GM12878 (cell line): ENCODE measurements at regions not wholly inside any gene's neighbourhood (a gene's known extent, or its start where the extent isn't known, plus 50 kb on each side); places are given as distances from the start of the nearest gene placed in this dataset.

Source experiments
- CTCF ChIP-seq, 3 experiments: IDR thresholded peaks in 2 of 3; conservative IDR thresholded peaks in 1 of 3; 2 replicates each; pipeline ENCODE4 v1.5.1; 2011; ENCODE audit warnings: low read depth in 3 of 3, low read length in 3 of 3, mild to moderate bottlenecking in 3 of 3, control low read depth in 2 of 3, moderate library complexity in 2 of 3, inconsistent platforms in 1 of 3, mixed read lengths in 1 of 3; ENCODE audit not compliant: control insufficient read depth in 2 of 3, insufficient read depth in 1 of 3; ENCODE audit errors: extremely low read depth in 1 of 3
- POLR2AphosphoS5 ChIP-seq: IDR thresholded peaks from 2 replicates; pipeline ENCODE4 v1.6.1; 2011; ENCODE audit warnings: mild to moderate bottlenecking, low read length, inconsistent platforms
- ZZZ3 ChIP-seq: IDR thresholded peaks from 2 replicates; pipeline ENCODE4 v1.6.1; 2011; ENCODE audit warnings: low read depth; ENCODE audit not compliant: control insufficient read depth, insufficient read length

GRCh38 chr16:85328676-85329058 lies 216.4 kb upstream of the CIBAR2 start:
- TF ChIP-seq POLR2AphosphoS5 (no peak), CTCF (IDR thresholded peaks at IDR 0.05 in 2 of 3, conservative IDR thresholded peaks at IDR 0.05 in 1 of 3; ENCODE audit: control insufficient read depth in 2 of 3, extremely low read depth in 1 of 3, insufficient read depth in 1 of 3, low read depth in 3 of 3, low read length in 3 of 3) (no peak), ZZZ3 (no peak)
